ENCODE measurements at regions not wholly inside any gene's neighbourhood (a gene's known extent, or its start where the extent isn't known, plus 50 kb on each side); places are given as distances from the start of the nearest gene placed in this dataset.

GRCh38 chr10:130242513-130242912 is 106.3 kb downstream of the GLRX3 start:
- BruUV-seq (replicated peaks), result no TSS peak
- H3K27me3 ChIP-seq (replicated peaks; ENCODE audit: insufficient read depth, low read depth, low read length, poor library complexity), result peaks cover 18% of the 10 kb centered on the region
- POLR2A ChIA-PET (ENCODE audit: low non-redundant PET), result no interaction called here
- CTCF ChIA-PET, result no interaction called here
- TF ChIP-seq CTCF (conservative IDR thresholded peaks at IDR 0.05; ENCODE audit: low read depth, low read length) (no peak), EZH2 (IDR thresholded peaks at IDR 0.05; ENCODE audit: borderline replicate concordance, low read depth, low read length, poor library complexity, severe bottlenecking) (no peak)
- H3K4me1 ChIP-seq (ENCODE audit: insufficient read depth, low read length, poor library complexity, severe bottlenecking), result no peaks in the 10 kb centered on the region
- no peak overlapping the region for H3K27ac ChIP-seq (ENCODE audit: low read depth, low read length, poor library complexity, severe bottlenecking)
- no peak for DNase-seq (ENCODE audit: low spot score)
- no peaks in the 10 kb centered on the region for H3K36me3 ChIP-seq (ENCODE audit: insufficient read depth, low read length, poor library complexity, severe bottlenecking)
- no peak overlapping the region for H3K4me3 ChIP-seq (ENCODE audit: low read depth, low read length, poor library complexity, severe bottlenecking)
- peaks cover 2% of the 10 kb centered on the region for H3K9me3 ChIP-seq (ENCODE audit: low read depth, low read length, poor library complexity, severe bottlenecking)
- intact Hi-C loops (cut with micrococcal nuclease; ENCODE audit: unreplicated experiment), result no loop called here

GRCh38 chr10:130243015-130243414 is 106.8 kb downstream of the GLRX3 start:
- H3K36me3 ChIP-seq (ENCODE audit: insufficient read depth, low read length, poor library complexity, severe bottlenecking), result no peaks in the 10 kb centered on the region
- H3K4me3 ChIP-seq (ENCODE audit: low read depth, low read length, poor library complexity, severe bottlenecking), result no peak overlapping the region
- no peak for TF ChIP-seq EZH2 (IDR thresholded peaks at IDR 0.05; ENCODE audit: borderline replicate concordance, low read depth, low read length, poor library complexity, severe bottlenecking)
- TF ChIP-seq CTCF (conservative IDR thresholded peaks at IDR 0.05; ENCODE audit: low read depth, low read length), result no peak
- intact Hi-C loops (cut with micrococcal nuclease; ENCODE audit: unreplicated experiment), result no loop called here
- DNase-seq (ENCODE audit: low spot score), result no peak
- no TSS peak for BruUV-seq (replicated peaks)
- no peak overlapping the region for H3K27ac ChIP-seq (ENCODE audit: low read depth, low read length, poor library complexity, severe bottlenecking)
- CTCF ChIA-PET, result no interaction called here
- no peaks in the 10 kb centered on the region for H3K4me1 ChIP-seq (ENCODE audit: insufficient read depth, low read length, poor library complexity, severe bottlenecking)
- peaks cover 2% of the 10 kb centered on the region for H3K9me3 ChIP-seq (ENCODE audit: low read depth, low read length, poor library complexity, severe bottlenecking)
- peaks cover 18% of the 10 kb centered on the region for H3K27me3 ChIP-seq (replicated peaks; ENCODE audit: insufficient read depth, low read depth, low read length, poor library complexity)
- POLR2A ChIA-PET (ENCODE audit: low non-redundant PET), result no interaction called here

GRCh38 chr10:130244031-130244927 is 108.1 kb downstream of the GLRX3 start:
- ChIA-PET POLR2A (ENCODE audit: low non-redundant PET) (no interaction called here), CTCF (no interaction called here)
- peaks cover 18% of the 10 kb centered on the region for H3K27me3 ChIP-seq (replicated peaks; ENCODE audit: insufficient read depth, low read depth, low read length, poor library complexity)
- no peaks in the 10 kb centered on the region for H3K36me3 ChIP-seq (ENCODE audit: insufficient read depth, low read length, poor library complexity, severe bottlenecking)
- intact Hi-C loops (cut with micrococcal nuclease; ENCODE audit: unreplicated experiment), result no loop called here
- TF ChIP-seq EZH2 (IDR thresholded peaks at IDR 0.05; ENCODE audit: borderline replicate concordance, low read depth, low read length, poor library complexity, severe bottlenecking) (no peak), CTCF (conservative IDR thresholded peaks at IDR 0.05; ENCODE audit: low read depth, low read length) (no peak)
- no peak overlapping the region for H3K27ac ChIP-seq (ENCODE audit: low read depth, low read length, poor library complexity, severe bottlenecking)
- no peaks in the 10 kb centered on the region for H3K4me1 ChIP-seq (ENCODE audit: insufficient read depth, low read length, poor library complexity, severe bottlenecking)
- no TSS peak for BruUV-seq (replicated peaks)
- DNase-seq (ENCODE audit: low spot score), result no peak
- no peak overlapping the region for H3K4me3 ChIP-seq (ENCODE audit: low read depth, low read length, poor library complexity, severe bottlenecking)
- H3K9me3 ChIP-seq (ENCODE audit: low read depth, low read length, poor library complexity, severe bottlenecking), result peaks cover 2% of the 10 kb centered on the region

All from A673 (cell line).